ENCODE measurements at regions not wholly inside any gene's neighbourhood (a gene's known extent, or its start where the extent isn't known, plus 50 kb on each side); places are given as distances from the start of the nearest gene placed in this dataset.

DNA sequence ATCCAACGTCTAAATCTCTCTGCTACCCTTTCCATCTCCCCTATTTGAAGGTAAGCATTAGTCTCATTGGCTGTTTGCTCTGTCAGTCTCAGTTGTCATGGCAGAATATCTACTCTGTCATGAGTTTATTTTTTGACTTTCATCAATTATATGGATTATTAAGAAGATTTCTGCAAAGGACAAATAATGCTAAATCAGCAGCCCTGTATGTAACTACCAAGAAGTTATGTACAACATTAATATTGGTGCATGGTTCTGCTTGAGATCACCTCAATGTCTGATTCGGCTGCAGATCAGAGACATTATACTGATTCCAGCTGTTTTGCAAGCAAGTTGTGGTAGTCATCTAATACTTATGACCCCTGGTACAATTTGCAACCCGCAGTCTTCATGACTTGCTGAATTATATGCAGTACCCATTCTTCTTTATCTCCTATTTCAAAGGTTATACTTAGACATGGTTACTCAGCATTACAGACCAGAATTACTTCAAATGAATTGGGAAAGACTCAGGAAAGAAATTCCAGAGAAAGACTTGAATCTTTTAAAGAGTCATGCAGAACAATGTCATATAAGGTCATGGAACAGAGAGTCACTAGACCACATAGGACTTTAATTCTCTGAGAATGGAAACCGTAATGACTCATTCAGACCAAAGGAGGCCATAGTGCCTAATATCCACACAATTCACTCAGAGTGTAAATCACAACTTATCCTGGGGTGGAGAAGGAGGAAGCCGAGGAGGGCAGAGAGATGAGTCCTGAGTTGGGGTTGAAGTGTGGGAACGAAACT, 201.4 kb downstream of the IBTK start:
- Histone ChIP-seq H3K4me1 (replicated peaks in 1 of 2) (no peaks in the 10 kb centered on the region), H3K27ac (no peak overlapping the region), H3K36me3 (replicated peaks in 1 of 2) (no peaks in the 10 kb centered on the region), H3K27me3 (no peaks in the 10 kb centered on the region), H3K9me3 (replicated peaks in 1 of 3) (no peaks in the 10 kb centered on the region), H3K4me3 (no peak overlapping the region)
- DNase-seq: no peak
- 87 to 91% (median 90%) methylated on average over 6 of the region's 6 CpGs for WGBS, 4 donors
- no peak for TF ChIP-seq POLR2A (IDR thresholded peaks at IDR 0.05)
- TF ChIP-seq, protein P1, sequence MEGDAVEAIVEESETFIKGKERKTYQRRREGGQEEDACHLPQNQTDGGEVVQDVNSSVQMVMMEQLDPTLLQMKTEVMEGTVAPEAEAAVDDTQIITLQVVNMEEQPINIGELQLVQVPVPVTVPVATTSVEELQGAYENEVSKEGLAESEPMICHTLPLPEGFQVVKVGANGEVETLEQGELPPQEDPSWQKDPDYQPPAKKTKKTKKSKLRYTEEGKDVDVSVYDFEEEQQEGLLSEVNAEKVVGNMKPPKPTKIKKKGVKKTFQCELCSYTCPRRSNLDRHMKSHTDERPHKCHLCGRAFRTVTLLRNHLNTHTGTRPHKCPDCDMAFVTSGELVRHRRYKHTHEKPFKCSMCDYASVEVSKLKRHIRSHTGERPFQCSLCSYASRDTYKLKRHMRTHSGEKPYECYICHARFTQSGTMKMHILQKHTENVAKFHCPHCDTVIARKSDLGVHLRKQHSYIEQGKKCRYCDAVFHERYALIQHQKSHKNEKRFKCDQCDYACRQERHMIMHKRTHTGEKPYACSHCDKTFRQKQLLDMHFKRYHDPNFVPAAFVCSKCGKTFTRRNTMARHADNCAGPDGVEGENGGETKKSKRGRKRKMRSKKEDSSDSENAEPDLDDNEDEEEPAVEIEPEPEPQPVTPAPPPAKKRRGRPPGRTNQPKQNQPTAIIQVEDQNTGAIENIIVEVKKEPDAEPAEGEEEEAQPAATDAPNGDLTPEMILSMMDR (IDR thresholded peaks at IDR 0.05): no peak
- intact Hi-C loops (cut with DNase I): loop anchor here in 1 of 2 donors (10.0 kb wide), 1 partner anchor 291 kb away; the partner anchor contains the start of gene TENT5A

DNA sequence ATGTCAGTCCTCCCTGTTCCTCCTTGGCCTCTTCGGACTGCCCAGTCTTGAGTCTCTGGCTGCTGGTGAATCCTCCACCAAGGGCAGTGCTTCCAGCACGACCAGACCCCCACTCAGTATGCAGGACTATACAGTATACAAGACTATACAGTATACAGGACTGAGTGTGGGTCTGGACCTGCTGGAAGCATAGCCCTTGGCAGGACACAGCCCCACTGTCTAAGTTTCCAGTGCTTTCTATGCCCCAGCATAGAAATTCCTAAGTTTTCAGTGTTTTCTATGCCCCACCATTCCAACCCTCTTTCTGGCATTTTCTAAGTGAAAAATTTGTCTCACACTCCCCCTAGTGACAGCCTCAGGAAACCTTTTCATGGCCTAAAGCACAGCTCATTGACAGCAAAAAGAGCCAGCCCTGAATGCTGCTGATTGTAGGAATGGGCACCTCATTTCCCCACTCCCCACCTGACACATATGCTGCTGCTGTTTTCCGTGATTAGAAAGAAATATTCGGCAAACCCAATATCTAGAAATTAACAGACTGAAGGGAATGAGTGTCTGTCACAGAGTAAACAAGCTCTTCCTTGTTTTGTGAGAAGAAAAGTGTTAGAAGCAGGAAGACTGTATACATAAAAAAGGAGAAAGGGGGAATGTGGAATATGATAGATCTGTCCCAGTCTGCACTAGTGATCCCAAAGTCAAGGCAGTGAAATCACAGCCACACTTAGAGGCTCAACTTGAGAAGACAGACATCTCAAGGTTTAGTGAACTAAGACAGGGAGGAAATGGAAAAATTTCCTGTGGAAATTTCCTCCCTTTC, 206.9 kb downstream of the IBTK start:
- H3K36me3 ChIP-seq (replicated peaks in 1 of 2): no peaks in the 10 kb centered on the region
- H3K4me3 ChIP-seq: no peak overlapping the region
- DNase-seq: peak; percentile 40 to 76 (median 60)
- H3K27ac ChIP-seq: no peak overlapping the region
- TF ChIP-seq, protein P1 (IDR thresholded peaks at IDR 0.05): peak; percentile 65 to 84 (median 76)
- TF ChIP-seq POLR2A (IDR thresholded peaks at IDR 0.05): no peak
- H3K9me3 ChIP-seq (replicated peaks in 1 of 3): no peaks in the 10 kb centered on the region
- intact Hi-C loops (cut with DNase I): loop anchor here in 1 of 2 donors (10.0 kb wide), 1 partner anchor 286 kb away; the partner anchor contains the start of gene TENT5A
- 36 to 41% (median 39%) methylated on average over 3 to 4 of the region's 4 CpGs for WGBS, 4 donors
- H3K4me1 ChIP-seq (replicated peaks in 1 of 2): peaks cover 0 to 6% of the 10 kb centered on the region in 2 donors
- no peaks in the 10 kb centered on the region for H3K27me3 ChIP-seq

DNA sequence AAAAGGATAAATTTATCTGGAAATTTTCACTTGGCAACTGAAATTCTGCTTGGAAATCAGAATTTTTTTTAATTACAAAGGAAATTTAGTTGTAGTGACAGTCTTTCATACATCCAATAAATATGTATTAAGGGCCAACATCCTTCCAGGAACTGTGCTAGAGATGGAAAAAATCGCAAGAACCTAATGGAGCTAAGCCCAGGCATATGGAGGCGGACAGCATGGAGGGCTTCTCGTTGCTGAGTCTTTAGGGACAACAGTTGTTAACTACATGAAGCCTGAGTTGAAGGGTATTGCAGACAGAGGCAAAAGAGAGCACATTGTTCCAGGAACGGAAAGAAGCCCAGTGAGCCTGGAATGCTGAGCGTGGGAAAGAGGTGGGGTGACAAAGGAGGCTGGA, 208.9 kb downstream of the IBTK start:
- Histone ChIP-seq H3K27ac (no peak overlapping the region), H3K27me3 (no peaks in the 10 kb centered on the region), H3K4me1 (replicated peaks in 1 of 2) (peaks cover 3 to 6% of the 10 kb centered on the region in 2 donors), H3K36me3 (replicated peaks in 1 of 2) (no peaks in the 10 kb centered on the region), H3K4me3 (no peak overlapping the region), H3K9me3 (replicated peaks in 1 of 3) (no peaks in the 10 kb centered on the region)
- no peak for TF ChIP-seq POLR2A (IDR thresholded peaks at IDR 0.05)
- TF ChIP-seq, protein P1 (IDR thresholded peaks at IDR 0.05): no peak
- WGBS, 4 donors: 85 to 94% (median 88%) methylated on average over 5 of the region's 5 CpGs
- intact Hi-C loops (cut with DNase I): no loop called here
- no peak for DNase-seq

DNA sequence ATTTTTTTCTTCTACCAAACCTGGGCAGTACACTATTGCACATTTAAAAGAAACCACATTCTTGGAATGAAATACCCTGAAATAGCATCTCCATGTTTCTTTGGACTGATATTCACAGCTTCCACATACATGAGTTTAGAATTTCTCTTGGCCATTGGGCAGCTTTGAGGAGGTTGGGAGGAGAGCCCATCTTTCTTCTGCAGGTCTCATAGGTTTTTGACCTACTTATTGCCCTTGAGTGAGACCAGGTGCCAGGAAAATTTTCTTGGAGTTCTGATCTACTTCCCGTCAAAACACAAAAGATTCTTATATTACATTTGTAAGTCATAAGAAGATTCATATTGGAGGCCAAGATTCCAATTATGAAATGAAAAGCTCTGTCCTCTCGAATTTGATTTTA, 212.0 kb downstream of the IBTK start:
- H3K36me3 ChIP-seq (replicated peaks in 1 of 2): no peaks in the 10 kb centered on the region
- H3K9me3 ChIP-seq (replicated peaks in 1 of 3): no peaks in the 10 kb centered on the region
- H3K27me3 ChIP-seq: no peaks in the 10 kb centered on the region
- H3K4me3 ChIP-seq: no peak overlapping the region
- intact Hi-C loops (cut with DNase I): no loop called here
- peaks cover 3 to 4% of the 10 kb centered on the region in 2 donors for H3K4me1 ChIP-seq (replicated peaks in 1 of 2)
- H3K27ac ChIP-seq: no peak overlapping the region
- TF ChIP-seq, protein P1 (IDR thresholded peaks at IDR 0.05): no peak
- TF ChIP-seq POLR2A (IDR thresholded peaks at IDR 0.05): no peak
- DNase-seq: no peak
- whole genome bisulfite sequencing, 4 donors: 85 to 89% (median 89%) methylated on average over 2 of the region's 2 CpGs
